ENCODE measurements at regions not wholly inside any gene's neighbourhood (a gene's known extent, or its start where the extent isn't known, plus 50 kb on each side); places are given as distances from the start of the nearest gene placed in this dataset.

DNA sequence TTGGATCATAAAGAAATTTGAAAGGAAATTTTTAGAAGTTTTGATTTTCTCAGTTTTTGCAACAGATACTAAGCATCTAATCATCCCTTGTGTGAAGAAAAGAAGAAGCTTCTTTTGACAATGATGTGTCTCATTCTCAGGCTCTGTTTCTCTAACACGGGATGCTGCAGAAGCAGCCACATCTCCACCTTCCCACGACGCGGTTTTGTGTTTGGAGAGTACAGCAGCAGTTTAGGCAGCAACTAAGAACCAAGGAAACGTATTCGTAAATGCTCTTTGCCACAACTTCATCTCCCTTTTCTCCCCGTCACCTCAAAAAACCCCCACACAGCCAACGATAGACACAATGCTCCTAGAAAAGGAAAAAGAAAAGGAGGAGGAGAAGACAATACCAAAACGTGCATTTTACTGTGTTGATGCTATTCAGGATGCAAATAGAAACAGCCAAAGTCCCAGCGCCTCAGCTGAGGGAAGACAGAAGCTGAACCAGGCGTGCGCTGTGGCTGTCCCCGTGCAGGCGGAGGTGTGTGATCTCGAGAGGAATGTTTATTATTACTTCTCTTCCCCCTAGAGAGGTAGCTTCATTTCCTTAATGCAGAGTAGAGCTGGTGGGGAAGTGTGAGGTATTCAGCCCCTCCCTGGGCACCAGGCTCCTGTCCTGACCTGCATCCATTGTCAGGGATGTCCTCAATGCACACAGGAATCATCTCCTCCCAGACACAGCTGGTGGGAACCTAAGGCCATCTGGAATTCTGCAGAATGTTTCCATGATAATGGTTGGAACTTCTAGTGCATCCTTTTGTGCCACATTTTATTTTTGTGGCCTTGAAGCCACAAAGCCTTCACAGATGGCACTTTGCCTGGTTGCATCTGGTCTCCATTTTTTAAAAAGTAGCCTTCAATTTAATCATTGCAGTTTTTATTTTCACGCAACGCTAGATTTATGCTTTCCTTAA, 174.6 kb upstream of the KLF6 start:
- Histone ChIP-seq H3K9me3 (ENCODE audit: control insufficient read depth, low read depth, low read length) (no peaks in the 10 kb centered on the region), H2AFZ (ENCODE audit: low read length) (no peak overlapping the region), H4K91ac (ENCODE audit: insufficient read length, low read depth, low read length) (no peak overlapping the region), H2BK12ac (ENCODE audit: insufficient read length, low read depth, low read length) (no peak overlapping the region), H3K27ac (ENCODE audit: insufficient read length, low read depth, low read length) (no peak overlapping the region), H2BK5ac (ENCODE audit: insufficient read length, low read length) (no peak overlapping the region), H3K18ac (ENCODE audit: insufficient read length, low read depth, low read length) (no peak overlapping the region), H3K23me2 (ENCODE audit: insufficient read length, low read depth, low read length, poor library complexity, severe bottlenecking) (no peaks in the 10 kb centered on the region), H2BK15ac (ENCODE audit: low read depth, low read length) (no peak overlapping the region), H4K8ac (replicated peaks; ENCODE audit: insufficient read length, low read depth, low read length) (no peak overlapping the region), H2BK120ac (ENCODE audit: low read depth, low read length, poor library complexity, severe bottlenecking) (no peak overlapping the region), H3T11ph (ENCODE audit: low read length) (no peak overlapping the region), H4K5ac (ENCODE audit: insufficient read length, low read depth, low read length) (no peak overlapping the region), H3K4me2 (ENCODE audit: insufficient read depth, insufficient read length, low read length) (no peak overlapping the region), H3K14ac (ENCODE audit: insufficient read depth, low read length) (no peak overlapping the region), H3K4ac (ENCODE audit: low read depth, low read length) (no peak overlapping the region), H4K20me1 (ENCODE audit: control insufficient read depth, insufficient read depth, insufficient read length) (no peaks in the 10 kb centered on the region), H3K23ac (ENCODE audit: insufficient read length, low read depth, low read length) (no peak overlapping the region), H2BK20ac (ENCODE audit: low read depth, low read length, poor library complexity, severe bottlenecking) (no peak overlapping the region), H3K27me3 (ENCODE audit: insufficient read depth, low read length) (no peaks in the 10 kb centered on the region), H3K79me2 (ENCODE audit: insufficient read depth, low read length) (no peaks in the 10 kb centered on the region), H3K56ac (ENCODE audit: insufficient read length, low read depth, low read length) (no peak overlapping the region), H3K4me1 (ENCODE audit: insufficient read depth, low read length) (peaks cover 2% of the 10 kb centered on the region; the same call in 1 of the 2 replicates), H2AK5ac (ENCODE audit: insufficient read length, low read length) (no peak overlapping the region), H3K9ac (ENCODE audit: extremely low read depth, insufficient read length, low read length) (no peak overlapping the region), H3K79me1 (ENCODE audit: insufficient read depth, low read depth, low read length, poor library complexity, severe bottlenecking) (no peaks in the 10 kb centered on the region)
- Mint-ChIP-seq H3K4me1 (peaks cover 45 to 46% of the 10 kb centered on the region in 2 experiments), H3K9me3 (no peaks in the 10 kb centered on the region), H3K27ac (peak overlapping the region; percentile 4 to 36 (median 32); a peak in 6 of 7 replicates), H3K36me3 (ENCODE audit: insufficient read depth in 1 of 3, low read depth in 3 of 3) (no peaks in the 10 kb centered on the region), H3K27me3 (ENCODE audit: low read depth) (no peaks in the 10 kb centered on the region), H3K4me3 (peak overlapping the region in 1 of 2 experiments; percentile 14; a peak in 1 of 5 replicates)
- TF ChIP-seq, protein P1, sequence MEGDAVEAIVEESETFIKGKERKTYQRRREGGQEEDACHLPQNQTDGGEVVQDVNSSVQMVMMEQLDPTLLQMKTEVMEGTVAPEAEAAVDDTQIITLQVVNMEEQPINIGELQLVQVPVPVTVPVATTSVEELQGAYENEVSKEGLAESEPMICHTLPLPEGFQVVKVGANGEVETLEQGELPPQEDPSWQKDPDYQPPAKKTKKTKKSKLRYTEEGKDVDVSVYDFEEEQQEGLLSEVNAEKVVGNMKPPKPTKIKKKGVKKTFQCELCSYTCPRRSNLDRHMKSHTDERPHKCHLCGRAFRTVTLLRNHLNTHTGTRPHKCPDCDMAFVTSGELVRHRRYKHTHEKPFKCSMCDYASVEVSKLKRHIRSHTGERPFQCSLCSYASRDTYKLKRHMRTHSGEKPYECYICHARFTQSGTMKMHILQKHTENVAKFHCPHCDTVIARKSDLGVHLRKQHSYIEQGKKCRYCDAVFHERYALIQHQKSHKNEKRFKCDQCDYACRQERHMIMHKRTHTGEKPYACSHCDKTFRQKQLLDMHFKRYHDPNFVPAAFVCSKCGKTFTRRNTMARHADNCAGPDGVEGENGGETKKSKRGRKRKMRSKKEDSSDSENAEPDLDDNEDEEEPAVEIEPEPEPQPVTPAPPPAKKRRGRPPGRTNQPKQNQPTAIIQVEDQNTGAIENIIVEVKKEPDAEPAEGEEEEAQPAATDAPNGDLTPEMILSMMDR (conservative IDR thresholded peaks at IDR 0.05), result no peak
- no peak for DNase-seq
- WGBS (ENCODE audit: extremely low coverage, insufficient read length, low lambda C conversion rate), result no CpG with 5 or more reads among the region's 17 CpGs
